H1 (cell line): ENCODE measurements at regions not wholly inside any gene's neighbourhood (a gene's known extent, or its start where the extent isn't known, plus 50 kb on each side); places are given as distances from the start of the nearest gene placed in this dataset.

Source experiments
- CTCF ChIA-PET: fragments of 300-600 bp; sonication (Branson Sonifier 250); formaldehyde crosslinking; loops from one replicate; lab custom pipeline; 2021; ENCODE audit not compliant: partially characterized antibody; lab: Charles Lee
- POLR2A ChIA-PET: fragments of 300-600 bp; sonication (Branson Sonifier 250); formaldehyde crosslinking; loops from one replicate; lab custom pipeline; 2021; ENCODE audit warnings: inconsistent platforms; ENCODE audit not compliant: partially characterized antibody; lab: Charles Lee
- DNase-seq, 2 experiments: peaks; one replicate each; pipeline versions ENCODE4 v3.0.0 to v3.0.0-alpha.2; 2010 to 2022; ENCODE audit warnings: low spot score in 2 of 2, low read depth in 1 of 2, mixed read lengths in 1 of 2
- FAIRE-seq: peaks from 2 replicates; lab custom pipeline; 2011; peaks lifted over from hg19 to GRCh38; lab: Jason Lieb, UNC
- H2AFZ ChIP-seq: 2 replicates; pipeline ENCODE4 v1.8.1; 2012; ENCODE audit warnings: low read length, inconsistent platforms
- H2AK5ac ChIP-seq: 2 replicates; pipeline ENCODE4 v1.6.1; 2013; ENCODE audit warnings: low read depth, low read length
- H2BK120ac ChIP-seq: replicated peaks from 2 replicates; pipeline ENCODE3; 2013; ENCODE audit warnings: low read depth, low read length, inconsistent platforms
- H2BK12ac ChIP-seq: 2 replicates; pipeline ENCODE4 v1.6.1; 2013; ENCODE audit warnings: low read depth, low read length
- H2BK15ac ChIP-seq: 2 replicates; pipeline ENCODE4 v1.6.1; 2013; ENCODE audit warnings: low read length
- H2BK20ac ChIP-seq: 2 replicates; pipeline ENCODE4 v1.6.1; 2013; ENCODE audit warnings: low read length
- H2BK5ac ChIP-seq: 2 replicates; pipeline ENCODE4 v1.6.1; 2013; ENCODE audit warnings: low read depth, low read length
- H3K14ac ChIP-seq: 2 replicates; pipeline ENCODE4 v1.6.1; 2013; ENCODE audit warnings: inconsistent platforms; ENCODE audit not compliant: insufficient read length
- H3K18ac ChIP-seq: 2 replicates; pipeline ENCODE4 v1.6.1; 2013; ENCODE audit warnings: low read length; ENCODE audit errors: extremely low read depth
- H3K23ac ChIP-seq: 2 replicates; pipeline ENCODE4 v1.6.1; 2013; ENCODE audit warnings: inconsistent platforms; ENCODE audit not compliant: insufficient read length
- H3K23me2 ChIP-seq: 2 replicates; pipeline ENCODE4 v1.6.1; 2013; ENCODE audit warnings: low read depth, low read length
- H3K27ac ChIP-seq: 2 replicates; pipeline ENCODE4 v1.6.1; 2011; ENCODE audit warnings: low read depth, low read length, inconsistent platforms
- H3K27me3 ChIP-seq, 4 experiments: replicated peaks in 1 of 4; 1 replicate in 1 of 4; 2 replicates in 3 of 4; pipeline versions ENCODE4 v1.6.1 to v1.8.1; 2011 to 2013; ENCODE audit warnings: low read length in 3 of 4, mild to moderate bottlenecking in 3 of 4, inconsistent platforms in 2 of 4, mixed read lengths in 2 of 4, moderate library complexity in 1 of 4; ENCODE audit not compliant: control insufficient read depth in 3 of 4, insufficient read depth in 3 of 4; ENCODE audit errors: extremely low read depth in 1 of 4
- H3K36me3 ChIP-seq, 4 experiments: 2 replicates each; pipeline versions ENCODE4 v1.6.1 to v1.8.1; 2011 to 2013; ENCODE audit warnings: mild to moderate bottlenecking in 4 of 4, low read length in 3 of 4, moderate library complexity in 2 of 4, control low read depth in 1 of 4, inconsistent platforms in 1 of 4; ENCODE audit not compliant: insufficient read depth in 4 of 4, control insufficient read depth in 2 of 4
- H3K4ac ChIP-seq: replicated peaks from 2 replicates; pipeline ENCODE3; 2013; ENCODE audit warnings: low read length, low read depth, mixed read lengths, inconsistent platforms; ENCODE audit not compliant: insufficient read length
- H3K4me1 ChIP-seq, 4 experiments: replicated peaks in 1 of 4; 1 replicate in 1 of 4; 2 replicates in 3 of 4; pipeline versions ENCODE4 v1.6.1 to v1.8.1; 2011 to 2013; ENCODE audit warnings: low read length in 3 of 4, inconsistent platforms in 2 of 4, mixed read lengths in 1 of 4; ENCODE audit not compliant: insufficient read depth in 4 of 4, control insufficient read depth in 3 of 4
- H3K4me2 ChIP-seq, 2 experiments: 2 replicates each; pipeline versions ENCODE4 v1.6.1 to v1.8.1; 2011 to 2013; ENCODE audit warnings: low read depth in 2 of 2, low read length in 2 of 2, control low read depth in 1 of 2, inconsistent platforms in 1 of 2, mild to moderate bottlenecking in 1 of 2; ENCODE audit not compliant: insufficient read depth in 1 of 2
- H3K4me3 ChIP-seq, 4 experiments: fragments of 200-600, 300-600 bp in 1 of 4; sonication (generic), shearing (Covaris generic), sonication (Bioruptor Twin) in 1 of 4; 2 replicates each; pipeline versions ENCODE4 v1.5.1 to v1.8.1; 2011 to 2016; ENCODE audit warnings: low read length in 4 of 4, low read depth in 3 of 4, control low read depth in 2 of 4, inconsistent platforms in 2 of 4, mild to moderate bottlenecking in 2 of 4, mixed read lengths in 1 of 4, moderate library complexity in 1 of 4; ENCODE audit not compliant: insufficient read depth in 2 of 4; ENCODE audit errors: extremely low read depth in 1 of 4
- H3K56ac ChIP-seq: replicated peaks from 2 replicates; pipeline ENCODE3; 2013; ENCODE audit warnings: low read depth, mild to moderate bottlenecking, mixed read lengths, low read length, inconsistent platforms; ENCODE audit not compliant: insufficient read length
- H3K79me1 ChIP-seq: 2 replicates; pipeline ENCODE4 v1.6.1; 2013; ENCODE audit warnings: low read depth, low read length, control low read depth
- H3K79me2 ChIP-seq, 2 experiments: 2 replicates each; pipeline versions ENCODE4 v1.6.1 to v1.8.1; 2012 to 2013; ENCODE audit warnings: low read length in 2 of 2, mild to moderate bottlenecking in 2 of 2, inconsistent platforms in 1 of 2; ENCODE audit not compliant: insufficient read depth in 2 of 2, control insufficient read depth in 1 of 2
- H3K9ac ChIP-seq, 4 experiments: replicated peaks in 1 of 4; 1 replicate in 1 of 4; 2 replicates in 3 of 4; pipeline versions ENCODE4 v1.6.1 to v1.8.1; 2011 to 2013; ENCODE audit warnings: low read depth in 3 of 4, low read length in 3 of 4, control low read depth in 2 of 4, mild to moderate bottlenecking in 2 of 4, moderate library complexity in 2 of 4, inconsistent platforms in 1 of 4; ENCODE audit errors: extremely low read depth in 1 of 4
- H3K9me3 ChIP-seq, 2 experiments: 2 replicates each; pipeline versions ENCODE4 v1.6.1 to v1.8.1; 2012 to 2013; ENCODE audit warnings: mild to moderate bottlenecking in 2 of 2, moderate library complexity in 2 of 2, control low read depth in 1 of 2, inconsistent platforms in 1 of 2, low read depth in 1 of 2, low read length in 1 of 2, mixed read lengths in 1 of 2; ENCODE audit not compliant: insufficient read depth in 2 of 2
- H4K20me1 ChIP-seq, 2 experiments: replicated peaks in 1 of 2; 2 replicates each; pipeline versions ENCODE3 to v1.8.1; 2011 to 2013; ENCODE audit warnings: inconsistent platforms in 2 of 2, low read length in 2 of 2, mild to moderate bottlenecking in 1 of 2; ENCODE audit not compliant: insufficient read depth in 2 of 2, control insufficient read depth in 1 of 2
- H4K5ac ChIP-seq: 2 replicates; pipeline ENCODE4 v1.6.1; 2013; ENCODE audit warnings: low read length, low read depth, mixed read lengths, inconsistent platforms; ENCODE audit not compliant: insufficient read length
- H4K8ac ChIP-seq: 2 replicates; pipeline ENCODE4 v1.8.0; 2013; ENCODE audit warnings: mild to moderate bottlenecking, moderate library complexity, low read length, inconsistent platforms; ENCODE audit not compliant: insufficient read depth; ENCODE audit errors: extremely low read depth
- H4K91ac ChIP-seq: replicated peaks from 2 replicates; pipeline ENCODE3; 2013; ENCODE audit warnings: low read length, mixed read lengths, inconsistent platforms; ENCODE audit not compliant: insufficient read length
- BCL11A ChIP-seq, 2 experiments: IDR thresholded peaks; one replicate each; pipeline ENCODE4 v1.6.1; 2011; ENCODE audit warnings: low read depth in 2 of 2, low read length in 2 of 2, mild to moderate bottlenecking in 2 of 2
- RAD21 ChIP-seq, 2 experiments: IDR thresholded peaks in 1 of 2; conservative IDR thresholded peaks in 1 of 2; 2 replicates each; pipeline ENCODE4 v1.6.1; 2011; ENCODE audit warnings: low read depth in 2 of 2, low read length in 2 of 2, improper control_type of control experiment in 1 of 2, inconsistent platforms in 1 of 2, mild to moderate bottlenecking in 1 of 2, moderate library complexity in 1 of 2
- WGBS, 2 experiments: shearing (Covaris generic) in 1 of 2; methylation state at CpG; one replicate each; pipeline versions ENCODE4 v1.1.6 to v1.1.7; 2013 to 2015; ENCODE audit warnings: low lambda C conversion rate in 2 of 2, mixed read lengths in 2 of 2, inconsistent platforms in 1 of 2, low coverage in 1 of 2, missing lambda C conversion rate in 1 of 2; ENCODE audit not compliant: insufficient replicate concordance in 2 of 2, insufficient coverage in 1 of 2, insufficient read length in 1 of 2; ENCODE audit errors: extremely low coverage in 1 of 2, missing lambda C conversion rate in 1 of 2; 5-methylcytosine and 5-hydroxymethylcytosine counted together

GRCh38 chr1:208528578-208529240 lies 284.5 kb upstream of the PLXNA2 start:
- no peak overlapping the region; a peak in 1 of 7 replicates for H3K9ac ChIP-seq
- ChIA-PET POLR2A (no interaction called here), CTCF (interaction anchor here (0.7 to 3.3 kb wide), 5 partner anchors 12 to 283 kb away, joined by 3 to 12 read pairs (median 3); no protein-coding TSS in a partner anchor)
- no peak overlapping the region for H3K4ac ChIP-seq
- no peak overlapping the region for H3K23ac ChIP-seq
- 90% methylated on average over 12 of the region's 13 CpGs; no CpG with 5 or more reads in 1 of the 2 experiments for WGBS, 2 experiments
- no peak overlapping the region for H3K14ac ChIP-seq
- H3K27me3 ChIP-seq, result no peaks in the 10 kb centered on the region
- H2BK20ac ChIP-seq, result no peak overlapping the region
- FAIRE-seq, result no peak
- H3K23me2 ChIP-seq, result no peaks in the 10 kb centered on the region; the same call in 1 of the 2 replicates
- no peaks in the 10 kb centered on the region for H3K79me1 ChIP-seq
- H2BK15ac ChIP-seq, result no peak overlapping the region
- H3K4me3 ChIP-seq, result no peak overlapping the region
- no peak overlapping the region for H3K18ac ChIP-seq
- H3K79me2 ChIP-seq, result no peaks in the 10 kb centered on the region
- no peaks in the 10 kb centered on the region for H4K20me1 ChIP-seq
- H2AK5ac ChIP-seq, result no peak overlapping the region
- no peak overlapping the region for H3K27ac ChIP-seq
- no peak overlapping the region for H3K56ac ChIP-seq
- TF ChIP-seq RAD21 (IDR thresholded peaks at IDR 0.05 in 1 of 2, conservative IDR thresholded peaks at IDR 0.05 in 1 of 2; ENCODE audit: low read depth in 2 of 2, low read length in 2 of 2) (0 out of 4 replicates have a peak, but pooled peaks of 1 of the 2 experiments have one; percentile 8), BCL11A (IDR thresholded peaks at IDR 0.05; ENCODE audit: low read depth in 2 of 2, low read length in 2 of 2) (no peak)
- H4K91ac ChIP-seq, result no peak overlapping the region
- H3K4me2 ChIP-seq, result no peak overlapping the region
- peaks cover 0 to 3% (median 1%) of the 10 kb centered on the region in 4 experiments; a peak in 3 of 7 replicates for H3K4me1 ChIP-seq
- no peak overlapping the region for H2BK120ac ChIP-seq
- H2BK5ac ChIP-seq, result no peak overlapping the region
- H3K36me3 ChIP-seq, result no peaks in the 10 kb centered on the region
- H2AFZ ChIP-seq, result no peak overlapping the region
- no peak overlapping the region for H4K5ac ChIP-seq
- no peak overlapping the region for H2BK12ac ChIP-seq
- peak in 1 of 2 experiments; percentile 45 for DNase-seq
- H3K9me3 ChIP-seq, result no peaks in the 10 kb centered on the region
- H4K8ac ChIP-seq, result no peak overlapping the region
